ENCODE measurements at regions not wholly inside any gene's neighbourhood (a gene's known extent, or its start where the extent isn't known, plus 50 kb on each side); places are given as distances from the start of the nearest gene placed in this dataset.

DNA sequence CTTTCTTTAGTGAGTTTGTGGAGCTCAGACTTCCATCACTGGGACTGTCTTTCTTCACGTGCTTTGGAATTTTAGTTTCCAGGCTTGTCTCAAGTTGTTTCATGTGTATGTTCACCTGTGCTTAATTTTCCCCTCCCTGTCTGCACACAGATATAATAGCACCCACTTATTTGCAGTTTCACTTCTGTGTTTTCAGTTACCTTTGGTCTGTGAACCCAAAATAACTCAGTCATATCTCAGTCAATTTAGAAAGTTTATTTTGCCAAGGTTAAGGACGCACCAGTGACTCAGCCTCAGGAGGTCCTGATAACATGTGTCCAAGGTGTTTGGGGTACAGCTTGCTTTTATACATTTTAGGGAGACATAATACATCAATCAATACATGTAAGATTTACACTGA is 330.4 kb downstream of the ICE1 start:
- ChIA-PET CTCF (no interaction called here), POLR2A (no interaction called here)
- no peak for DNase-seq (ENCODE audit: low read depth, low spot score)
- no peak overlapping the region for H3K4me3 ChIP-seq (ENCODE audit: low read depth, low read length)
- TF ChIP-seq, protein P1, sequence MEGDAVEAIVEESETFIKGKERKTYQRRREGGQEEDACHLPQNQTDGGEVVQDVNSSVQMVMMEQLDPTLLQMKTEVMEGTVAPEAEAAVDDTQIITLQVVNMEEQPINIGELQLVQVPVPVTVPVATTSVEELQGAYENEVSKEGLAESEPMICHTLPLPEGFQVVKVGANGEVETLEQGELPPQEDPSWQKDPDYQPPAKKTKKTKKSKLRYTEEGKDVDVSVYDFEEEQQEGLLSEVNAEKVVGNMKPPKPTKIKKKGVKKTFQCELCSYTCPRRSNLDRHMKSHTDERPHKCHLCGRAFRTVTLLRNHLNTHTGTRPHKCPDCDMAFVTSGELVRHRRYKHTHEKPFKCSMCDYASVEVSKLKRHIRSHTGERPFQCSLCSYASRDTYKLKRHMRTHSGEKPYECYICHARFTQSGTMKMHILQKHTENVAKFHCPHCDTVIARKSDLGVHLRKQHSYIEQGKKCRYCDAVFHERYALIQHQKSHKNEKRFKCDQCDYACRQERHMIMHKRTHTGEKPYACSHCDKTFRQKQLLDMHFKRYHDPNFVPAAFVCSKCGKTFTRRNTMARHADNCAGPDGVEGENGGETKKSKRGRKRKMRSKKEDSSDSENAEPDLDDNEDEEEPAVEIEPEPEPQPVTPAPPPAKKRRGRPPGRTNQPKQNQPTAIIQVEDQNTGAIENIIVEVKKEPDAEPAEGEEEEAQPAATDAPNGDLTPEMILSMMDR (IDR thresholded peaks at IDR 0.05; ENCODE audit: insufficient read depth, low read length, missing control alignments): no peak

DNA sequence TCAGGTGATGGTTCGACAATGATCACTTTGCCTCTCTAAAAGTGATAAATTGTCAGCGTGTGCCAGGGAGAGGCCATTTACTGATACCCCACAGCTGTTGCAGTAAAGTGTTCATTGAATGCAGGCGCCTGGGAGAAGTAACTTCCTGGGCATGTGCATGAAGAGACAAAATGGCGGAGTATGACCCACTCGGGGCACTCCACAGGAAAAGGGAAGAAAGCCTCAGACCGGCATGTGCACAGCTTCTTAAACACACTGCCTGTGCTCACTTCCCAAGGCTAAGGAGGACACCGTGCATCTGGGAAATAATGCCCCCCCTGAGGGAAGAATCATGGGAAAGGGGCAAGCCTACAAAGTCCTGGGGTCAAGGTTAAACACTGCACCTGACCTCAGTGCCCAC is 329.5 kb downstream of the ICE1 start:
- DNase-seq (ENCODE audit: low read depth, low spot score): no peak
- H3K4me3 ChIP-seq (ENCODE audit: low read depth, low read length): no peak overlapping the region
- CTCF ChIA-PET: no interaction called here
- TF ChIP-seq, protein P1 (IDR thresholded peaks at IDR 0.05; ENCODE audit: insufficient read depth, low read length, missing control alignments): no peak
- POLR2A ChIA-PET: no interaction called here

GRCh38 chr5:5751498-5751897 is 329.0 kb downstream of the ICE1 start:
- no peak for DNase-seq (ENCODE audit: low read depth, low spot score)
- ChIA-PET POLR2A (no interaction called here), CTCF (no interaction called here)
- TF ChIP-seq, protein P1 (IDR thresholded peaks at IDR 0.05; ENCODE audit: insufficient read depth, low read length, missing control alignments): no peak
- H3K4me3 ChIP-seq (ENCODE audit: low read depth, low read length): no peak overlapping the region

GRCh38 chr5:5741418-5741817 is 318.9 kb downstream of the ICE1 start:
- no peak overlapping the region for H3K4me3 ChIP-seq (ENCODE audit: low read depth, low read length)
- TF ChIP-seq, protein P1 (IDR thresholded peaks at IDR 0.05; ENCODE audit: insufficient read depth, low read length, missing control alignments): no peak
- POLR2A ChIA-PET: no interaction called here
- DNase-seq (ENCODE audit: low read depth, low spot score): no peak
- CTCF ChIA-PET: no interaction called here

- DNase-seq (ENCODE audit: low read depth, low spot score): no peak
- ChIA-PET CTCF (no interaction called here), POLR2A (no interaction called here)
- H3K4me3 ChIP-seq (ENCODE audit: low read depth, low read length): no peak overlapping the region
- TF ChIP-seq, protein P1 (IDR thresholded peaks at IDR 0.05; ENCODE audit: insufficient read depth, low read length, missing control alignments): no peak
Observed at GRCh38 chr5:5739490-5739945, 317.0 kb downstream of the ICE1 start.

DNA sequence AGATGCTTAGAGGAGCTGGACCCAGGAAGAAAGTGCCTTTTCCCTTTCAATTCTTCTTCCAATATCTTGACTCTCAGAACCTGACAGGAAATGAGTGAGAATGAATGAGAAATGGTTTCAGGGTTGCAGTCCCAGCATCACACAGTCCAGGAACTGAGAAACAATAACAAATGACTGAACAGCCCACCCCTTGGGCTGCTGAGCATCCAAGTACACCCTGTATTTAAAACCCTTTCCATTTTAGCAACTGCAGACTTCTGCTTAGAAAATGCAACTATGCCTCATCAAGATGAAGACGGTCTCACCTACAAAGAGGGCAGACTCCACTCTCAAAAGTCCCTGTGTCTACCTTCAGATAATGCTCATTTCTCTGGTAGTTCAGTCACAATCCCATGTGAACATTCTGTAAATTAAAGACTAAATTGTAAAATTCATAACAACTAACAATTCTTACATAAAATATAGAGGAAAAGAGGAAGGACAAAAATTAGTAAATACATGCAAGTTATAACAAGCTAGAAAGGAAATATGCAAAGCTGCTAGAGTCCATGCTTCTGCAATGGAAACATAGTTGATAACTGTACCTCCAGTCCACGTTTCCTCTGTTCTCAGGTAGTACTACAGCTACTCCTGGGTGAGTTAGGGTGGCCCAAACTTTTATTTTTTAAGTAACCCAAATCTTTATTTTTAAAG is 316.5 kb downstream of the ICE1 start:
- TF ChIP-seq, protein P1 (IDR thresholded peaks at IDR 0.05; ENCODE audit: insufficient read depth, low read length, missing control alignments): no peak
- ChIA-PET POLR2A (no interaction called here), CTCF (no interaction called here)
- DNase-seq (ENCODE audit: low read depth, low spot score): no peak
- no peak overlapping the region for H3K4me3 ChIP-seq (ENCODE audit: low read depth, low read length)

All from AG04449 (cell line).